ENCODE measurements at regions not wholly inside any gene's neighbourhood (a gene's known extent, or its start where the extent isn't known, plus 50 kb on each side); places are given as distances from the start of the nearest gene placed in this dataset.

- H4K20me1 ChIP-seq (ENCODE audit: insufficient read depth), result no peaks in the 10 kb centered on the region
- H3F3A ChIP-seq (ENCODE audit: insufficient read depth, low read length, poor library complexity, severe bottlenecking), result peaks cover 3% of the 10 kb centered on the region
- H3K9ac ChIP-seq (ENCODE audit: low read length), result no peak overlapping the region
- no peak overlapping the region for H3K27ac ChIP-seq (ENCODE audit: low read length)
- no peaks in the 10 kb centered on the region for H3K9me2 ChIP-seq (ENCODE audit: insufficient read depth, low read length)
- H3K9me3 ChIP-seq (ENCODE audit: low read length), result no peaks in the 10 kb centered on the region
- TF ChIP-seq EP300 (conservative IDR thresholded peaks at IDR 0.05; ENCODE audit: poor library complexity, severe bottlenecking) (no peak), RAD21 (conservative IDR thresholded peaks at IDR 0.05) (no peak), POLR2AphosphoS5 (IDR thresholded peaks at IDR 0.05) (no peak), MXI1 (conservative IDR thresholded peaks at IDR 0.05; ENCODE audit: poor library complexity, severe bottlenecking) (no peak), CTCF (IDR thresholded peaks at IDR 0.05; ENCODE audit: poor library complexity, severe bottlenecking) (no peak), SMC3 (conservative IDR thresholded peaks at IDR 0.05; ENCODE audit: poor library complexity) (no peak)
- no peak overlapping the region for H2AFZ ChIP-seq (ENCODE audit: low read depth, low read length)
- H3K27me3 ChIP-seq (ENCODE audit: insufficient read depth, low read depth, low read length), result no peaks in the 10 kb centered on the region
- H3K4me2 ChIP-seq (ENCODE audit: low read length), result no peak overlapping the region
- H3K79me2 ChIP-seq (replicated peaks; ENCODE audit: insufficient read depth, low read length), result no peaks in the 10 kb centered on the region
- no peak overlapping the region for H3K4me3 ChIP-seq (ENCODE audit: low read length)
- H3K36me3 ChIP-seq (ENCODE audit: insufficient read depth, low read length), result no peaks in the 10 kb centered on the region
Measured at GRCh38 chr1:72932025-72932424, 649.7 kb upstream of the NEGR1 start.

GRCh38 chr1:72930528-72930927 is 648.2 kb upstream of the NEGR1 start:
- no peak overlapping the region for H3K27ac ChIP-seq (ENCODE audit: low read length)
- H2AFZ ChIP-seq (ENCODE audit: low read depth, low read length), result no peak overlapping the region
- no peaks in the 10 kb centered on the region for H3K9me2 ChIP-seq (ENCODE audit: insufficient read depth, low read length)
- H3K4me3 ChIP-seq (ENCODE audit: low read length), result no peak overlapping the region
- no peaks in the 10 kb centered on the region for H3F3A ChIP-seq (ENCODE audit: insufficient read depth, low read length, poor library complexity, severe bottlenecking)
- H3K4me2 ChIP-seq (ENCODE audit: low read length), result no peak overlapping the region
- H4K20me1 ChIP-seq (ENCODE audit: insufficient read depth), result no peaks in the 10 kb centered on the region
- H3K36me3 ChIP-seq (ENCODE audit: insufficient read depth, low read length), result no peaks in the 10 kb centered on the region
- TF ChIP-seq RAD21 (conservative IDR thresholded peaks at IDR 0.05) (no peak), MXI1 (conservative IDR thresholded peaks at IDR 0.05; ENCODE audit: poor library complexity, severe bottlenecking) (no peak), TAF1 (IDR thresholded peaks at IDR 0.05; ENCODE audit: low read depth) (no peak), CTCF (IDR thresholded peaks at IDR 0.05; ENCODE audit: poor library complexity, severe bottlenecking) (no peak), EZH2 (IDR thresholded peaks at IDR 0.05; ENCODE audit: borderline replicate concordance, insufficient read depth, low read length, poor library complexity, severe bottlenecking) (no peak), EP300 (conservative IDR thresholded peaks at IDR 0.05; ENCODE audit: poor library complexity, severe bottlenecking) (no peak), SMC3 (conservative IDR thresholded peaks at IDR 0.05; ENCODE audit: poor library complexity) (no peak), POLR2AphosphoS5 (IDR thresholded peaks at IDR 0.05) (no peak), REST (IDR thresholded peaks at IDR 0.05; ENCODE audit: borderline replicate concordance) (no peak)
- H3K79me2 ChIP-seq (replicated peaks; ENCODE audit: insufficient read depth, low read length), result no peaks in the 10 kb centered on the region
- no peaks in the 10 kb centered on the region for H3K9me3 ChIP-seq (ENCODE audit: low read length)
- no peaks in the 10 kb centered on the region for H3K27me3 ChIP-seq (ENCODE audit: insufficient read depth, low read depth, low read length)
- no peak overlapping the region for H3K9ac ChIP-seq (ENCODE audit: low read length)
